ENCODE measurements at regions not wholly inside any gene's neighbourhood (a gene's known extent, or its start where the extent isn't known, plus 50 kb on each side); places are given as distances from the start of the nearest gene placed in this dataset.

- no peak for TF ChIP-seq CTCF (IDR thresholded peaks at IDR 0.05; ENCODE audit: low read depth, low read length)
- no peak for TF ChIP-seq EZH2phosphoT487 (IDR thresholded peaks at IDR 0.05; ENCODE audit: low read depth)
Observed at GRCh38 chr1:55579332-55580001, 364.3 kb upstream of the USP24 start.

All from OCI-LY3 (cell line).